Left renal pelvis (tissue), 4 donors: ENCODE measurements at regions not wholly inside any gene's neighbourhood (a gene's known extent, or its start where the extent isn't known, plus 50 kb on each side); places are given as distances from the start of the nearest gene placed in this dataset.
A peak's percentile ranks its signal among the peaks of the same experiment; 100 is the strongest.

Experiments used
- DNase-seq, 4 donors: peaks; one replicate each; pipeline ENCODE4 v3.0.0-alpha.2; 2013; ENCODE audit warnings: low read depth in 4 of 4, low spot score in 3 of 4

- DNase-seq: no peak
These were observed 84.8 kb upstream of the PAK5 start for GRCh38 chr20:9923648-9924047.

GRCh38 chr20:9920866-9921265 is 82.0 kb upstream of the PAK5 start:
- no peak for DNase-seq

GRCh38 chr20:9919271-9920014 is 80.6 kb upstream of the PAK5 start:
- DNase-seq: no peak

GRCh38 chr20:9918348-9918747 is 79.5 kb upstream of the PAK5 start:
- no peak for DNase-seq

- no peak for DNase-seq
These were observed 77.9 kb upstream of the PAK5 start for GRCh38 chr20:9916761-9917160.

- peak in 2 of 4 donors; percentile 5 to 17 for DNase-seq
These were observed 74.1 kb upstream of the PAK5 start for GRCh38 chr20:9912858-9913434.

GRCh38 chr20:9912290-9912689 is 73.4 kb upstream of the PAK5 start:
- no peak for DNase-seq

- no peak for DNase-seq
These were observed 72.6 kb upstream of the PAK5 start for GRCh38 chr20:9911519-9911918.

- no peak for DNase-seq
These were observed 70.3 kb upstream of the PAK5 start for GRCh38 chr20:9909167-9909566.

GRCh38 chr20:9903048-9903655 is 64.3 kb upstream of the PAK5 start:
- DNase-seq: no peak

- DNase-seq: no peak
These were observed 50.5 kb upstream of the PAK5 start for GRCh38 chr20:9889270-9889981.
